ENCODE measurements at regions not wholly inside any gene's neighbourhood (a gene's known extent, or its start where the extent isn't known, plus 50 kb on each side); places are given as distances from the start of the nearest gene placed in this dataset.

GRCh38 chr16:86382774-86383407 lies 127.4 kb upstream of the FOXF1 start:
- no peak for DNase-seq (ENCODE audit: extremely low read depth, insufficient read length)
- H3K27me3 ChIP-seq (replicated peaks; ENCODE audit: control insufficient read depth, insufficient read depth, low read length): no peaks in the 10 kb centered on the region; the same call in 1 of the 2 replicates
- no peaks in the 10 kb centered on the region for H3K36me3 ChIP-seq (ENCODE audit: control insufficient read depth, insufficient read depth, low read length)
- H3K4me3 ChIP-seq (replicated peaks; ENCODE audit: low read depth, low read length): no peak overlapping the region
- no peak for TF ChIP-seq CTCF (IDR thresholded peaks at IDR 0.05; ENCODE audit: insufficient read depth, low read length, poor library complexity, severe bottlenecking)

- no peak for DNase-seq (ENCODE audit: extremely low read depth, insufficient read length)
- no peaks in the 10 kb centered on the region for H3K36me3 ChIP-seq (ENCODE audit: control insufficient read depth, insufficient read depth, low read length)
- no peak for TF ChIP-seq CTCF (IDR thresholded peaks at IDR 0.05; ENCODE audit: insufficient read depth, low read length, poor library complexity, severe bottlenecking)
- H3K4me3 ChIP-seq (replicated peaks; ENCODE audit: low read depth, low read length): no peak overlapping the region
- H3K27me3 ChIP-seq (replicated peaks; ENCODE audit: control insufficient read depth, insufficient read depth, low read length): no peaks in the 10 kb centered on the region; the same call in 1 of the 2 replicates
These were observed 126.7 kb upstream of the FOXF1 start for GRCh38 chr16:86383488-86384262.

- TF ChIP-seq CTCF (IDR thresholded peaks at IDR 0.05; ENCODE audit: insufficient read depth, low read length, poor library complexity, severe bottlenecking): no peak
- Histone ChIP-seq H3K27me3 (replicated peaks; ENCODE audit: control insufficient read depth, insufficient read depth, low read length) (no peaks in the 10 kb centered on the region; the same call in 1 of the 2 replicates), H3K4me3 (replicated peaks; ENCODE audit: low read depth, low read length) (no peak overlapping the region), H3K36me3 (ENCODE audit: control insufficient read depth, insufficient read depth, low read length) (no peaks in the 10 kb centered on the region)
- no peak for DNase-seq (ENCODE audit: extremely low read depth, insufficient read length)
These were observed 126.1 kb upstream of the FOXF1 start for GRCh38 chr16:86384263-86384649.

GRCh38 chr16:86384980-86385379 lies 125.3 kb upstream of the FOXF1 start:
- H3K27me3 ChIP-seq (replicated peaks; ENCODE audit: control insufficient read depth, insufficient read depth, low read length): no peaks in the 10 kb centered on the region; the same call in 1 of the 2 replicates
- no peak for DNase-seq (ENCODE audit: extremely low read depth, insufficient read length)
- TF ChIP-seq CTCF (IDR thresholded peaks at IDR 0.05; ENCODE audit: insufficient read depth, low read length, poor library complexity, severe bottlenecking): no peak

GRCh38 chr16:86387468-86388440 lies 122.6 kb upstream of the FOXF1 start:
- Histone ChIP-seq H3K4me3 (replicated peaks; ENCODE audit: low read depth, low read length) (no peak overlapping the region), H3K36me3 (ENCODE audit: control insufficient read depth, insufficient read depth, low read length) (no peaks in the 10 kb centered on the region), H3K27me3 (replicated peaks; ENCODE audit: control insufficient read depth, insufficient read depth, low read length) (no peaks in the 10 kb centered on the region)
- DNase-seq (ENCODE audit: extremely low read depth, insufficient read length): no peak
- TF ChIP-seq CTCF (IDR thresholded peaks at IDR 0.05; ENCODE audit: insufficient read depth, low read length, poor library complexity, severe bottlenecking): no peak

More at GRCh38 chr16:86384980-86385379, 125.3 kb upstream of the FOXF1 start:
- no peaks in the 10 kb centered on the region for H3K36me3 ChIP-seq (ENCODE audit: control insufficient read depth, insufficient read depth, low read length)
- no peak overlapping the region for H3K4me3 ChIP-seq (replicated peaks; ENCODE audit: low read depth, low read length)

Measured in GM06990 (cell line).